ENCODE measurements at regions not wholly inside any gene's neighbourhood (a gene's known extent, or its start where the extent isn't known, plus 50 kb on each side); places are given as distances from the start of the nearest gene placed in this dataset.

DNA sequence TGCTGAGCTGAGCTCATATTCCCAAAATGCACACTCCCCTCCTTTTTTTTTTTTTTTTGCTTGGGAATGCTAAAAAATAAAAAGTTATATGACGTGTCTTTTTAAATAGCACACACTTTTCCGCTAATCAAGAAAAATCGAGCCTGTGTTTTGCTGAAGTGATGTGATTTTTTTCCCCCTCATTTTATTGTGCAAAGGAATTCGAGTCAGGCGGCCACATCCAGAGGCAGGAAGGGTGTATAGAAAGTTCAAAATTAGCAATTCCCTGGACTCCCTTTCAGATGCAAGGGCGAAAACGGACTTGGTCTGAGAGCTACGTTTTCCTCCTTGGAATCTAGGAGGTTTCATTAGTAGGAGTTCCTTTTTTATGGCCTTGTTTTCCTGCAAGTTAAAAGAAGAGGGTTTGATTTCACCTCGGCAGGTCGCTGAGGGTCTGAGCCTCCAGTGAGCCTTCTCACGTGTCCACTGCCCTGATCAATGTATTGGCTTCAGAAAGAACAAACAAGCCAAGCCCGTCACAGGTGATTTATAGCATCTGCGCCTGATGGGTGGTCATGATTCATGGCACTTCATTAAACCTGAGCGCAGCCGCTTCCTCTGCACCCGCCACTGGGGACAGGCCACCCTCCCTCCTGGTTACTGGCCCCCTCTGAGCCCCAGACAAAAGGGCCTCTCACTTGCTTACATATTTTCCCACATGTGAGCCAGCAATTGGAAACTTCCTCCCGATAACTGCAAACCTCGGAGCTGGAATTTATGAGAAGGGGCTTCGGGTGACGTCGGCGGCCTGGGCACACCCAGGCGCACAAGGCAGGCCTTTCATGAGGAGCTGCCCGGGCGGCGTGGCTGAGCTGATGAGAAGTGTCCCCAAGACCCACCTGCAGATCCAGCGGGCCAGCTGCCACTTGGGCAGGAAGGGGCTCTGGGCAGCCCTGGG lies 64.4 kb upstream of the LINC01488 start:
- Histone ChIP-seq H3K27me3 (replicated peaks in 1 of 7) (peaks cover 0 to 8% (median 0%) of the 10 kb centered on the region in 7 donors), H3K4me1 (peaks cover 5 to 38% (median 23%) of the 10 kb centered on the region in 6 donors), H3K27ac (no peak overlapping the region), H3K36me3 (no peaks in the 10 kb centered on the region), H3K9me3 (peaks cover 0 to 2% (median 0%) of the 10 kb centered on the region in 8 donors), H3K4me3 (no peak overlapping the region)
- TF ChIP-seq POLR2A (IDR thresholded peaks at IDR 0.05): no peak
- no peak for TF ChIP-seq POLR2AphosphoS5 (IDR thresholded peaks at IDR 0.05)
- TF ChIP-seq, protein P1, sequence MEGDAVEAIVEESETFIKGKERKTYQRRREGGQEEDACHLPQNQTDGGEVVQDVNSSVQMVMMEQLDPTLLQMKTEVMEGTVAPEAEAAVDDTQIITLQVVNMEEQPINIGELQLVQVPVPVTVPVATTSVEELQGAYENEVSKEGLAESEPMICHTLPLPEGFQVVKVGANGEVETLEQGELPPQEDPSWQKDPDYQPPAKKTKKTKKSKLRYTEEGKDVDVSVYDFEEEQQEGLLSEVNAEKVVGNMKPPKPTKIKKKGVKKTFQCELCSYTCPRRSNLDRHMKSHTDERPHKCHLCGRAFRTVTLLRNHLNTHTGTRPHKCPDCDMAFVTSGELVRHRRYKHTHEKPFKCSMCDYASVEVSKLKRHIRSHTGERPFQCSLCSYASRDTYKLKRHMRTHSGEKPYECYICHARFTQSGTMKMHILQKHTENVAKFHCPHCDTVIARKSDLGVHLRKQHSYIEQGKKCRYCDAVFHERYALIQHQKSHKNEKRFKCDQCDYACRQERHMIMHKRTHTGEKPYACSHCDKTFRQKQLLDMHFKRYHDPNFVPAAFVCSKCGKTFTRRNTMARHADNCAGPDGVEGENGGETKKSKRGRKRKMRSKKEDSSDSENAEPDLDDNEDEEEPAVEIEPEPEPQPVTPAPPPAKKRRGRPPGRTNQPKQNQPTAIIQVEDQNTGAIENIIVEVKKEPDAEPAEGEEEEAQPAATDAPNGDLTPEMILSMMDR (IDR thresholded peaks at IDR 0.05 in 8 of 11, conservative IDR thresholded peaks at IDR 0.05 in 3 of 11): no peak
- WGBS, 5 donors: 56 to 72% (median 62%) methylated on average over 24 to 27 of the region's 27 CpGs
- DNase-seq: peak; percentile 64
- intact Hi-C loops (cut with DNase I; ENCODE audit: low total_unique reads): no loop called here

DNA sequence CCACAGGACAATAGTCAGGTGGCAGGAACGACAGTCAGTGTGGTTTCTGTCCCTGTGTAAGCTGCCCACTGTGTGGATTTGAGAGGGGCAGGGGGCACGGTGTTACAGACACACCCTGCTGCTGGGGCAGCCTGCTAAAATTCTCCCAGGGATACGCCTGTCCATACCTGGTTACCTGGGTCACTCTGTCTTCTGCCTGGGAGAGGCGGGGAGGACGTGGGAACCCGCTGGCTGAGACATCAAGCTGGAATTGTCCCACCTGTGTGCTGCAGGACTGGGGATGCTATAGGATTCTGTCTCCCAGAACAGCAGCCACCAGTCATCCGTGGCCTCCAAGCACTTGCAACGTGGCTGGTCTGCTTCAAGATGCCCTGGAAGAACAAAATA lies 63.8 kb upstream of the LINC01488 start:
- DNase-seq: no peak
- intact Hi-C loops (cut with DNase I; ENCODE audit: low total_unique reads): no loop called here
- H3K4me1 ChIP-seq: peaks cover 5 to 38% (median 23%) of the 10 kb centered on the region in 6 donors

GRCh38 chr11:69418576-69419296 lies 62.7 kb upstream of the LINC01488 start:
- H3K4me3 ChIP-seq: no peak overlapping the region
- 78 to 98% (median 91%) methylated on average over 11 to 14 of the region's 14 CpGs for WGBS, 5 donors
- DNase-seq: peak; percentile 36

More for the DNA sequence above, 63.8 kb upstream of the LINC01488 start:
- H3K27ac ChIP-seq: no peak overlapping the region
- H3K36me3 ChIP-seq: no peaks in the 10 kb centered on the region
- peaks cover 0 to 8% (median 0%) of the 10 kb centered on the region in 7 donors for H3K27me3 ChIP-seq (replicated peaks in 1 of 7)
- no peak overlapping the region for H3K4me3 ChIP-seq
- TF ChIP-seq POLR2A (IDR thresholded peaks at IDR 0.05): no peak
- TF ChIP-seq, protein P1 (IDR thresholded peaks at IDR 0.05 in 8 of 11, conservative IDR thresholded peaks at IDR 0.05 in 3 of 11): no peak
- no peak for TF ChIP-seq POLR2AphosphoS5 (IDR thresholded peaks at IDR 0.05)
- H3K9me3 ChIP-seq: peaks cover 0 to 2% (median 0%) of the 10 kb centered on the region in 8 donors
- 69 to 86% (median 85%) methylated on average over 5 to 8 of the region's 8 CpGs for WGBS, 5 donors

More at GRCh38 chr11:69418576-69419296, 62.7 kb upstream of the LINC01488 start:
- intact Hi-C loops (cut with DNase I; ENCODE audit: low total_unique reads): no loop called here
- H3K27me3 ChIP-seq (replicated peaks in 1 of 7): peaks cover 0 to 8% (median 0%) of the 10 kb centered on the region in 7 donors
- H3K9me3 ChIP-seq: peaks cover 0 to 2% (median 0%) of the 10 kb centered on the region in 8 donors
- peaks cover 5 to 38% (median 23%) of the 10 kb centered on the region in 6 donors for H3K4me1 ChIP-seq
- no peaks in the 10 kb centered on the region for H3K36me3 ChIP-seq
- no peak for TF ChIP-seq POLR2AphosphoS5 (IDR thresholded peaks at IDR 0.05)
- no peak for TF ChIP-seq POLR2A (IDR thresholded peaks at IDR 0.05)
- TF ChIP-seq, protein P1 (IDR thresholded peaks at IDR 0.05 in 8 of 11, conservative IDR thresholded peaks at IDR 0.05 in 3 of 11): no peak
- H3K27ac ChIP-seq: no peak overlapping the region

Measured in spleen (tissue), 11 donors.